Vagina (tissue), 2 donors: ENCODE measurements at regions not wholly inside any gene's neighbourhood (a gene's known extent, or its start where the extent isn't known, plus 50 kb on each side); places are given as distances from the start of the nearest gene placed in this dataset.
A peak's percentile ranks its signal among the peaks of the same experiment; 100 is the strongest.

ENCODE experiments used
- DNase-seq, 2 donors: peaks; one replicate each; pipeline ENCODE4 v3.0.0-alpha.2; 2017; ENCODE audit errors: extremely low spot score in 2 of 2
- H3K27ac ChIP-seq: fragments of 200-600 bp; sonication (generic); one replicate; pipeline ENCODE4 v1.5.1; 2019
- H3K27me3 ChIP-seq: fragments of 200-600 bp; sonication (generic); one replicate; pipeline ENCODE4 v1.5.1; 2019
- H3K36me3 ChIP-seq, 2 donors: fragments of 200-600 bp; sonication (generic); one replicate each; pipeline ENCODE4 v1.5.1; 2017 to 2019
- H3K4me1 ChIP-seq: fragments of 200-600 bp; sonication (generic); one replicate; pipeline ENCODE4 v1.5.1; 2019
- H3K4me3 ChIP-seq, 2 donors: fragments of 200-600 bp; sonication (generic); 1 replicate in 1 of 2; 2 replicates in 1 of 2; pipeline ENCODE4 v1.5.1; 2016 to 2019
- H3K9me3 ChIP-seq: fragments of 200-600 bp; sonication (generic); one replicate; pipeline ENCODE4 v1.5.1; 2019
- CTCF ChIP-seq, 3 experiments: fragments of 450-650 bp in 2 of 3; fragments of 200-600 bp in 1 of 3; sonication (generic) in 1 of 3; IDR thresholded peaks; one replicate each; pipeline ENCODE4 v1.5.1; 2017 to 2019; ENCODE audit warnings: antibody characterized with exemption in 3 of 3, mild to moderate bottlenecking in 2 of 3, moderate library complexity in 2 of 3
- POLR2A ChIP-seq, 2 donors: fragments of 450-650 bp; IDR thresholded peaks; one replicate each; pipeline ENCODE4 v1.6.1; 2017; ENCODE audit warnings: antibody characterized with exemption in 2 of 2, mild to moderate bottlenecking in 2 of 2, moderate library complexity in 2 of 2
- POLR2AphosphoS5 ChIP-seq, 2 donors: sonication (generic); formaldehyde crosslinking; IDR thresholded peaks; one replicate each; pipeline ENCODE4 v1.9.0; 2017; ENCODE audit warnings: antibody characterized with exemption in 2 of 2, mild to moderate bottlenecking in 2 of 2, low read depth in 1 of 2; ENCODE audit not compliant: insufficient read depth in 1 of 2
- intact Hi-C: fragments of 100-400 bp; cut with DNase I; formaldehyde crosslinking; loops from one replicate; pipeline ENCODE4 v1.15.1; 2023

- TF ChIP-seq CTCF (IDR thresholded peaks at IDR 0.05) (no peak), POLR2AphosphoS5 (IDR thresholded peaks at IDR 0.05; ENCODE audit: insufficient read depth in 1 of 2, low read depth in 1 of 2) (no peak), POLR2A (IDR thresholded peaks at IDR 0.05) (no peak)
- Histone ChIP-seq H3K27me3 (no peaks in the 10 kb centered on the region), H3K36me3 (no peaks in the 10 kb centered on the region), H3K4me3 (no peak overlapping the region), H3K4me1 (no peaks in the 10 kb centered on the region), H3K27ac (no peak overlapping the region), H3K9me3 (no peaks in the 10 kb centered on the region)
- intact Hi-C loops: no loop called here
- peak; percentile 52 to 70 for DNase-seq
Measured at GRCh38 chr1:30372792-30373433, 350.5 kb downstream of the MATN1 start.

DNA sequence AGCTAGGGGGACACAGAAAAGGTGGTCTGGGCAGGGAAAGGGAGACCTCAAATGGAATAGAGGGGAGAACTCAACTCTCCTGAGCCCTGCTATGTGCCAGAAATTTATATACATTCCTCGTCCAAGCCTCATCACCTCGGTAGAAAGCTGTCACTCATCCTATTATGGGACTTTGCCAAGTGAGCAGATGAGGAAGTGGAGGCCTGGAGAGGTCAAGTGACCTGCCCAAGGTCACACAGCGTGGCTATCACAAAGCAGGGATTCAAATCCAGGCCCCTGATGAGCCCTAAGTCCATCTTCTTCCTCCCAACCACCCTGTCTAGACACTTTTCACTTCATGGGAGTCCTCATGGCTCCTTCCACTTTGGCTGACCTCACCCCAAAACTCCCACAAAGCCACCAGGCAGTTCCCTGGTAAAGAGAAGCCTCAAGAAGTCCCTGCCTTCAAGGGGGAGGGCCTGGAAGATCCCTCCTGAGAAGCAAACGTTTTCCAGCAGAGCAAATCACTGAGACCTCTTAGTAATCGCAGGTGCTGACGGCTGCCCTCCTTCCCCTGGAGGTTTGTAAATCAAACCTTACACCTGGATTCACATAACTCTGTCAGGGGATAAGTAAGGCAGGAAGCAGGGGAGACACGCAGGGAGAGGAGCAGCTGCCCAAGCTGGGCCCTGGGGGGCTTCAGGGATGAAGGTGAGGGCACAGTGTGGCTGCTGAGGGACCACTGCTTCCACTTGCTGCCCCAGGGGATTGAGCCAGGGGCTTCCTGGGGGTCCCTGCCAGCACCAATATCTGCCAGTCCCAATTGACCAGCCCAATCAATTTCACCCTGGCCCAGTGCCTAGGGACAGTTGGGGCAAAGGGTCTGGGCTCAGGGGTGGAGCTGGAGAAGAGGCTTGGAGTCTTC lies 351.2 kb downstream of the MATN1 start:
- Histone ChIP-seq H3K36me3 (no peaks in the 10 kb centered on the region), H3K27ac (no peak overlapping the region), H3K4me3 (no peak overlapping the region), H3K27me3 (no peaks in the 10 kb centered on the region), H3K9me3 (no peaks in the 10 kb centered on the region), H3K4me1 (no peaks in the 10 kb centered on the region)
- DNase-seq: peak; percentile 52 to 90
- no peak for TF ChIP-seq CTCF (IDR thresholded peaks at IDR 0.05)
- TF ChIP-seq POLR2AphosphoS5 (IDR thresholded peaks at IDR 0.05; ENCODE audit: insufficient read depth in 1 of 2, low read depth in 1 of 2): no peak
- TF ChIP-seq POLR2A (IDR thresholded peaks at IDR 0.05): no peak
- intact Hi-C loops: no loop called here

DNA sequence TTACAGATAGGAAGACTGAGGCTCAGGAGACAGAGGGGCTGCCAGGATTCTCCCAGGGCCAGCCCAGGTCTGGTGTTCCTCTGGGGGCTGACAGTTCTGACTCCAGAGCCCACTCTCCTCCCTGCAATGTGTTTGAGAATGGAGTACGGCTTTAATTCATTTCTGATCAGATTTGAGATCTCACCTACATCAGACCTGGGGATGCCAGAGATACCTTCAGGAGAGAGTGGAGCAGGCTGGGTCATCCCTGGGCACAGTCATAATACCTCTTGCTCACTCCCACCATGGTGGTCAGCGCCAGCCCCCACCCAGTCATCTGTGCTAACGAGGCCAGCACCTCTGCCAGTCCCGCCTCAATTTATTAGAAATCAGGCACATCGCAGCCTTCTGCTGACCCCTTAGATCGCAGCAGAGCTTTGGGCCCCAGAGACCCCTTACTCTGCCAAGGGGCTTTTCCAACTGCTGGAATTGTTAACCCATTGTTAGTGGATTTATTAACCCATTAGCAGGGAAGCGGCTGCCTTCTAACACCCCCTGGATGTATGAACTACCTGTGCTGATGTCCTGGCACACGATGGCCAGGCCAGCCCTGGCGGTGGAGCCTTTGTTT lies 352.1 kb downstream of the MATN1 start:
- no peaks in the 10 kb centered on the region for H3K4me1 ChIP-seq
- no peaks in the 10 kb centered on the region for H3K9me3 ChIP-seq
- H3K27ac ChIP-seq: no peak overlapping the region
- no peaks in the 10 kb centered on the region for H3K27me3 ChIP-seq
- intact Hi-C loops: no loop called here
- no peak overlapping the region for H3K4me3 ChIP-seq
- peak; percentile 56 to 87 for DNase-seq
- no peak for TF ChIP-seq POLR2A (IDR thresholded peaks at IDR 0.05)
- no peak for TF ChIP-seq CTCF (IDR thresholded peaks at IDR 0.05)
- TF ChIP-seq POLR2AphosphoS5 (IDR thresholded peaks at IDR 0.05; ENCODE audit: insufficient read depth in 1 of 2, low read depth in 1 of 2): no peak
- H3K36me3 ChIP-seq: no peaks in the 10 kb centered on the region

- H3K4me1 ChIP-seq: no peaks in the 10 kb centered on the region
- no peaks in the 10 kb centered on the region for H3K9me3 ChIP-seq
- H3K36me3 ChIP-seq: no peaks in the 10 kb centered on the region
- H3K27me3 ChIP-seq: no peaks in the 10 kb centered on the region
- intact Hi-C loops: no loop called here
- TF ChIP-seq POLR2AphosphoS5 (IDR thresholded peaks at IDR 0.05; ENCODE audit: insufficient read depth in 1 of 2, low read depth in 1 of 2): no peak
- no peak for TF ChIP-seq POLR2A (IDR thresholded peaks at IDR 0.05)
- no peak for TF ChIP-seq CTCF (IDR thresholded peaks at IDR 0.05)
- peak; percentile 49 to 67 for DNase-seq
- H3K4me3 ChIP-seq: no peak overlapping the region
- no peak overlapping the region for H3K27ac ChIP-seq
Measured at GRCh38 chr1:30368651-30369240, 354.6 kb downstream of the MATN1 start.
